ENCODE measurements at regions not wholly inside any gene's neighbourhood (a gene's known extent, or its start where the extent isn't known, plus 50 kb on each side); places are given as distances from the start of the nearest gene placed in this dataset.
A peak's percentile ranks its signal among the peaks of the same experiment; 100 is the strongest.
"Not testable (repeated sequence)": the region's sequence is repeated elsewhere in the genome, so short reads cannot be mapped to it uniquely, and the experiment has no call there.

GRCh38 chr20:12752900-12753693, 255.7 kb upstream of the SPTLC3 start:
- in situ Hi-C loops (cut with HindIII; ENCODE audit: low pct_unique_long_range_greater_than_20kb, low sequenced_read_pairs); DNase-seq (ENCODE audit: low read depth): not testable (repeated sequence)

- DNase-seq (ENCODE audit: low read depth); in situ Hi-C loops (cut with HindIII; ENCODE audit: low pct_unique_long_range_greater_than_20kb, low sequenced_read_pairs): not testable (repeated sequence)
Observed at GRCh38 chr20:12753742-12754141, 255.0 kb upstream of the SPTLC3 start.

GRCh38 chr20:12759493-12759892, 249.3 kb upstream of the SPTLC3 start:
- in situ Hi-C loops (cut with HindIII; ENCODE audit: low pct_unique_long_range_greater_than_20kb, low sequenced_read_pairs); DNase-seq (ENCODE audit: low read depth): not testable (repeated sequence)

GRCh38 chr20:12762725-12763124, 246.0 kb upstream of the SPTLC3 start:
- no peak for DNase-seq (ENCODE audit: low read depth)
- in situ Hi-C loops (cut with HindIII; ENCODE audit: low pct_unique_long_range_greater_than_20kb, low sequenced_read_pairs) = no loop called here

- in situ Hi-C loops (cut with HindIII; ENCODE audit: low pct_unique_long_range_greater_than_20kb, low sequenced_read_pairs) = no loop called here
- DNase-seq (ENCODE audit: low read depth) = no peak
Observed at GRCh38 chr20:12763406-12763805, 245.4 kb upstream of the SPTLC3 start.

DNA sequence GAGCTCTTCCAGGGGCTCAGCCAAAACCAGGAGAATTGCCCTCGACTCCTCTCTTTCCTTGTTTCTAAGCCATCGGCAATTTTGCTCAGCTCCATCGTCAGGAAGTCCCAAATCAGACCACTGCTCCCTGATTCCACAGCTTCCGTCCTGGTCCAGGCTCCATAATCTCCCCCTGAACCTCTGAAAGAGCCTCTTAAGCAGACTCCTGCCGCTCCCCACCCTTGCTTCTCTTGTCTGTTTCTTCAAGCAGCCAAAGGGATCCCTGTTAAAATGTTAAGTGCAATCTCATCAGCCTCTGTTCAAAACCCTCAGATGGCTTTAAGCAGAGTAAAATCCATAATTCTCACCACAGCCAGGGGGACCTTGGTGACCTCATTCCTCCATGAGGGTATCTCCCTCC, 244.7 kb upstream of the SPTLC3 start:
- DNase-seq (ENCODE audit: low read depth) = no peak
- in situ Hi-C loops (cut with HindIII; ENCODE audit: low pct_unique_long_range_greater_than_20kb, low sequenced_read_pairs) = no loop called here

- in situ Hi-C loops (cut with HindIII; ENCODE audit: low pct_unique_long_range_greater_than_20kb, low sequenced_read_pairs) = no loop called here
- no peak for DNase-seq (ENCODE audit: low read depth)
Observed at GRCh38 chr20:12764851-12765250, 243.9 kb upstream of the SPTLC3 start.

- in situ Hi-C loops (cut with HindIII; ENCODE audit: low pct_unique_long_range_greater_than_20kb, low sequenced_read_pairs) = no loop called here
- peak; percentile 7 for DNase-seq (ENCODE audit: low read depth)
Observed at GRCh38 chr20:12773936-12774335, 234.8 kb upstream of the SPTLC3 start.

GRCh38 chr20:12775041-12775440, 233.7 kb upstream of the SPTLC3 start:
- in situ Hi-C loops (cut with HindIII; ENCODE audit: low pct_unique_long_range_greater_than_20kb, low sequenced_read_pairs) = no loop called here
- peak; percentile 91 for DNase-seq (ENCODE audit: low read depth)

DNA sequence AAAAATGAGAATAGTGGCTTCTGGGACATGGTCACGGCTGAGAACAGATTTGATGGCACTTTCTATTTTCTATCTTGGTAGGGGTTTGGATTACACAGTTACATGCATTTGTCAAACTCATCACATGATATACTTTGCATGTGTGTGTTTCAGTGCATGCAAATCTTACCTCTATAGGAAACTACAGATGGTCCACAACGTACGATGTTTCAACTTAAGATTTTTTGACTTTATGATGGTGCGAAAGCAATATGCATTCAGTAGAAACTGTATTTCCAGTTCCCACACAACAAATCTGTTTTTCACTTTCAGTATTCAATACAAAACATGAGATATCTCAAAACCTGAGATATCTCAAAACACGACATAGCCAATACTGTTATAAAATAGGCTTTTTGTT, 231.8 kb upstream of the SPTLC3 start:
- no peak for DNase-seq (ENCODE audit: low read depth)
- in situ Hi-C loops (cut with HindIII; ENCODE audit: low pct_unique_long_range_greater_than_20kb, low sequenced_read_pairs) = no loop called here

DNA sequence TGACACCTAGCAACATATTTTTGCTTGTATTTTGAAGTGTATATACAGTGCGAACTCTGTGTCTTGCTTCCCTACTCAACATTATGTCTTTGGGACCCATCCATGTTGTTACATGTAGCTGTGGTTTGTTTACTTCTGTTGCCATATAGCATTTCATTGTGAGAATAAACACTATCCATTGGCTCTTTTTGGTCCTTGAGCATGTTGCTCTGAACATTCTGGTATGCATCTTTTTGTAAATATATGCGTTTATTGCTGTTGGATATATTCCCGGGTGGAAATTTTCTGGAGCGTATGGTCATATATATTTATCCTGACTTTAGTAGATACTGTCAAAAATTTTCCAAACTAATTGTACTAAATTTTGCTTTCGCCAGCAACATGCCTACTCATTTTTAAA, 222.5 kb upstream of the SPTLC3 start:
- DNase-seq (ENCODE audit: low read depth) = no peak
- in situ Hi-C loops (cut with HindIII; ENCODE audit: low pct_unique_long_range_greater_than_20kb, low sequenced_read_pairs) = no loop called here

DNA sequence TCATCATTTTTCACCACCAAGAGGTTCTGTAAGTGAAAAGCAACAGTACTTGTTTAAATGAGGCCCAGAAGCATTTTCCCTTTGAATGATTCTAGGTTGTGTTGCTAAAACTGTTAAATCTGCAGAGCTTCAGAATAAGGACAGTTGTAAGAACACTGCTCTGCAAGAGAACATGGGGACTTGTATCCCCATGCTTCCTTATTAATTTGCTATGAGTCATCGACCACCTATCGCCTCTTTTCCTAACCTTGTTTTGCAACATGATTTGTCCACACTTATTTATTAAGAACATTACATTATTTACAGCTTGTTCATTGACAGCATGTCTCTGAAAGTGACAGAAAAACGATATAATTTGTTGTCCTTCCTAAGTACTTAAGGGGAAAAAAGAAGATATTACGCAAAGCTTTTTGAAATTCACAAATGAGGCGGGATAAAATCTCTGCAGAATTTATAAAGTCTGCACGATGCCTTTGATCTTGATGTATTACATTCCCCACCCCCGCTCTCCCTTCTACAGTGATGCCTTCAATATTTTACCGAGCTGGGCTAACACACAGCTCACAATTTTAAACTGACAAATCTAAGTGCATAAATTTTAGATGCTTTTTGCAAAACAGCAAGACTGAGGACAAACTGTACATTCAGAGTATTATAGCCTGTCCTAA, 220.0 kb upstream of the SPTLC3 start:
- in situ Hi-C loops (cut with HindIII; ENCODE audit: low pct_unique_long_range_greater_than_20kb, low sequenced_read_pairs) = no loop called here
- no peak for DNase-seq (ENCODE audit: low read depth)

- DNase-seq (ENCODE audit: low read depth) = no peak
- in situ Hi-C loops (cut with HindIII; ENCODE audit: low pct_unique_long_range_greater_than_20kb, low sequenced_read_pairs) = no loop called here
Observed at GRCh38 chr20:12790859-12791258, 217.9 kb upstream of the SPTLC3 start.

- no peak for DNase-seq (ENCODE audit: low read depth)
Observed at GRCh38 chr20:12798286-12798685, 210.5 kb upstream of the SPTLC3 start.

GRCh38 chr20:12808006-12808567, 200.7 kb upstream of the SPTLC3 start:
- in situ Hi-C loops (cut with HindIII; ENCODE audit: low pct_unique_long_range_greater_than_20kb, low sequenced_read_pairs) = no loop called here
- DNase-seq (ENCODE audit: low read depth) = no peak

More at GRCh38 chr20:12798286-12798685, 210.5 kb upstream of the SPTLC3 start:
- in situ Hi-C loops (cut with HindIII; ENCODE audit: low pct_unique_long_range_greater_than_20kb, low sequenced_read_pairs) = no loop called here

- no peak for DNase-seq (ENCODE audit: low read depth)
- in situ Hi-C loops (cut with HindIII; ENCODE audit: low pct_unique_long_range_greater_than_20kb, low sequenced_read_pairs) = no loop called here
Observed at GRCh38 chr20:12815231-12815768, 193.5 kb upstream of the SPTLC3 start.

GRCh38 chr20:12815778-12816408, 192.9 kb upstream of the SPTLC3 start:
- in situ Hi-C loops (cut with HindIII; ENCODE audit: low pct_unique_long_range_greater_than_20kb, low sequenced_read_pairs) = no loop called here
- no peak for DNase-seq (ENCODE audit: low read depth)

DNA sequence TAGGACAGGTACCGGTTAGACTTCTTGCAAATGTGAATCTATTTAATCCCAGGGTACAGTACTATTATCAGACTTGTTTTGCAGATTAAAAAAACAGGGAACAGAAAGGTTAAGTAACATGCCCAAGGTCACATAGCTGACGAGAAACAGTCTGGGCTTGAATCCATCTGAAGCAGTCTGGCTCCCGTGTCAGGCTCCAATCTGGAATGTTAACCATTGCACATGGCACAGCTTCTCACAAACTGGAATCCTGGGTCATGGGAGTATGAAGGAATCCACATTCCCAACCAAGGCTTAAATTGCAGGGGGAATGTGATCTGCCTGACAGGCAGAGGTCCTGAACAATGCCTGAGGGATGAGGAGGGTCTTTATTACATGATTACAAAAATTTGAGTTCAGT, 187.5 kb upstream of the SPTLC3 start:
- in situ Hi-C loops (cut with HindIII; ENCODE audit: low pct_unique_long_range_greater_than_20kb, low sequenced_read_pairs) = no loop called here
- no peak for DNase-seq (ENCODE audit: low read depth)

GRCh38 chr20:12823734-12824133, 185.0 kb upstream of the SPTLC3 start:
- DNase-seq (ENCODE audit: low read depth) = no peak
- in situ Hi-C loops (cut with HindIII; ENCODE audit: low pct_unique_long_range_greater_than_20kb, low sequenced_read_pairs) = no loop called here

Data from Caki2 (cell line).